C4-2B (cell line): ENCODE measurements at regions not wholly inside any gene's neighbourhood (a gene's known extent, or its start where the extent isn't known, plus 50 kb on each side); places are given as distances from the start of the nearest gene placed in this dataset.

Experiments
- ZFX ChIP-seq: fragments of 450-650 bp; IDR thresholded peaks from 2 replicates; pipeline ENCODE4 v1.6.1; 2017
- TF ChIP-seq, protein P1 (sequence below): fragments of 450-650 bp; conservative IDR thresholded peaks from 2 replicates; pipeline ENCODE4 v1.5.1; 2017; ENCODE audit warnings: mild to moderate bottlenecking

DNA sequence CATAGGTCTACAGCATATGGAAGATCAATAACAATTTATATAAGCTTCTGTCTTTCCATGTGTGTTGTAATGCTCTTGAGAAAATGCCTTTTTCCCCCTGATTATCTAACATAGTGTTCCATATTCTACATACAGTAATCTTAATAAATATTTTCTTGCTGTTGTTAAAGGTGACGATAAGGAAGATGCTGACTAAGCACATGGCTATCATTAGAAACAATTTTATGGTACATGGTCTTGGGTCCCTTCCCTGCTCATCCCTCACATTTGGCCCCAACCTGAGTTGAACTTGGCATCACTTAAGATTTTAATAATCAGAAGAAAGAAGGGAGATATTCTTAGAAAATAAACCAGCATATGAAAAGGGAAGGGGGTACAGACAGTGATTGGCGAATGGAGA lies 382.1 kb upstream of the CDH20 start:
- TF ChIP-seq, protein P1, sequence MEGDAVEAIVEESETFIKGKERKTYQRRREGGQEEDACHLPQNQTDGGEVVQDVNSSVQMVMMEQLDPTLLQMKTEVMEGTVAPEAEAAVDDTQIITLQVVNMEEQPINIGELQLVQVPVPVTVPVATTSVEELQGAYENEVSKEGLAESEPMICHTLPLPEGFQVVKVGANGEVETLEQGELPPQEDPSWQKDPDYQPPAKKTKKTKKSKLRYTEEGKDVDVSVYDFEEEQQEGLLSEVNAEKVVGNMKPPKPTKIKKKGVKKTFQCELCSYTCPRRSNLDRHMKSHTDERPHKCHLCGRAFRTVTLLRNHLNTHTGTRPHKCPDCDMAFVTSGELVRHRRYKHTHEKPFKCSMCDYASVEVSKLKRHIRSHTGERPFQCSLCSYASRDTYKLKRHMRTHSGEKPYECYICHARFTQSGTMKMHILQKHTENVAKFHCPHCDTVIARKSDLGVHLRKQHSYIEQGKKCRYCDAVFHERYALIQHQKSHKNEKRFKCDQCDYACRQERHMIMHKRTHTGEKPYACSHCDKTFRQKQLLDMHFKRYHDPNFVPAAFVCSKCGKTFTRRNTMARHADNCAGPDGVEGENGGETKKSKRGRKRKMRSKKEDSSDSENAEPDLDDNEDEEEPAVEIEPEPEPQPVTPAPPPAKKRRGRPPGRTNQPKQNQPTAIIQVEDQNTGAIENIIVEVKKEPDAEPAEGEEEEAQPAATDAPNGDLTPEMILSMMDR = no peak
- TF ChIP-seq ZFX = no peak
